PFSK-1 (cell line): ENCODE measurements at regions not wholly inside any gene's neighbourhood (a gene's known extent, or its start where the extent isn't known, plus 50 kb on each side); places are given as distances from the start of the nearest gene placed in this dataset.

Source experiments
- FOXP2 ChIP-seq: optimal IDR thresholded peaks from 2 replicates; pipeline ENCODE3; 2011; ENCODE audit warnings: borderline replicate concordance, control low read depth, inconsistent platforms; ENCODE audit not compliant: insufficient read depth; ENCODE audit errors: extremely low read length, extremely low read depth
- POLR2AphosphoS5 ChIP-seq: IDR thresholded peaks from 2 replicates; pipeline ENCODE4 v1.6.1; 2012; ENCODE audit warnings: low read depth, mild to moderate bottlenecking, control low read depth, low read length, moderate library complexity
- SIN3A ChIP-seq: IDR thresholded peaks from 2 replicates; pipeline ENCODE4 v1.6.1; 2012; ENCODE audit warnings: mild to moderate bottlenecking, low read length, moderate library complexity, borderline replicate concordance; ENCODE audit not compliant: insufficient read depth
- TAF1 ChIP-seq: IDR thresholded peaks from 2 replicates; pipeline ENCODE4 v1.6.1; 2012; ENCODE audit warnings: low read length, control low read depth, borderline replicate concordance; ENCODE audit not compliant: insufficient read depth
- TF ChIP-seq, protein P1 (sequence below), 2 experiments: IDR thresholded peaks; 2 replicates each; pipeline versions ENCODE4 v1.6.1 to v1.8.0; 2011 to 2012; ENCODE audit warnings: low read depth in 2 of 2, low read length in 2 of 2, control low read depth in 1 of 2, inconsistent platforms in 1 of 2, mild to moderate bottlenecking in 1 of 2, moderate library complexity in 1 of 2; ENCODE audit not compliant: insufficient read depth in 1 of 2

GRCh38 chr6:132132924-132133639 lies 181.9 kb upstream of the CCN2 start:
- TF ChIP-seq TAF1: no peak
- no peak for TF ChIP-seq FOXP2
- no peak for TF ChIP-seq SIN3A
- no peak for TF ChIP-seq POLR2AphosphoS5
- TF ChIP-seq, protein P1, sequence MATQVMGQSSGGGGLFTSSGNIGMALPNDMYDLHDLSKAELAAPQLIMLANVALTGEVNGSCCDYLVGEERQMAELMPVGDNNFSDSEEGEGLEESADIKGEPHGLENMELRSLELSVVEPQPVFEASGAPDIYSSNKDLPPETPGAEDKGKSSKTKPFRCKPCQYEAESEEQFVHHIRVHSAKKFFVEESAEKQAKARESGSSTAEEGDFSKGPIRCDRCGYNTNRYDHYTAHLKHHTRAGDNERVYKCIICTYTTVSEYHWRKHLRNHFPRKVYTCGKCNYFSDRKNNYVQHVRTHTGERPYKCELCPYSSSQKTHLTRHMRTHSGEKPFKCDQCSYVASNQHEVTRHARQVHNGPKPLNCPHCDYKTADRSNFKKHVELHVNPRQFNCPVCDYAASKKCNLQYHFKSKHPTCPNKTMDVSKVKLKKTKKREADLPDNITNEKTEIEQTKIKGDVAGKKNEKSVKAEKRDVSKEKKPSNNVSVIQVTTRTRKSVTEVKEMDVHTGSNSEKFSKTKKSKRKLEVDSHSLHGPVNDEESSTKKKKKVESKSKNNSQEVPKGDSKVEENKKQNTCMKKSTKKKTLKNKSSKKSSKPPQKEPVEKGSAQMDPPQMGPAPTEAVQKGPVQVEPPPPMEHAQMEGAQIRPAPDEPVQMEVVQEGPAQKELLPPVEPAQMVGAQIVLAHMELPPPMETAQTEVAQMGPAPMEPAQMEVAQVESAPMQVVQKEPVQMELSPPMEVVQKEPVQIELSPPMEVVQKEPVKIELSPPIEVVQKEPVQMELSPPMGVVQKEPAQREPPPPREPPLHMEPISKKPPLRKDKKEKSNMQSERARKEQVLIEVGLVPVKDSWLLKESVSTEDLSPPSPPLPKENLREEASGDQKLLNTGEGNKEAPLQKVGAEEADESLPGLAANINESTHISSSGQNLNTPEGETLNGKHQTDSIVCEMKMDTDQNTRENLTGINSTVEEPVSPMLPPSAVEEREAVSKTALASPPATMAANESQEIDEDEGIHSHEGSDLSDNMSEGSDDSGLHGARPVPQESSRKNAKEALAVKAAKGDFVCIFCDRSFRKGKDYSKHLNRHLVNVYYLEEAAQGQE (IDR thresholded peaks at IDR 0.05; ENCODE audit: insufficient read depth in 1 of 2, low read depth in 2 of 2, low read length in 2 of 2): no peak

DNA sequence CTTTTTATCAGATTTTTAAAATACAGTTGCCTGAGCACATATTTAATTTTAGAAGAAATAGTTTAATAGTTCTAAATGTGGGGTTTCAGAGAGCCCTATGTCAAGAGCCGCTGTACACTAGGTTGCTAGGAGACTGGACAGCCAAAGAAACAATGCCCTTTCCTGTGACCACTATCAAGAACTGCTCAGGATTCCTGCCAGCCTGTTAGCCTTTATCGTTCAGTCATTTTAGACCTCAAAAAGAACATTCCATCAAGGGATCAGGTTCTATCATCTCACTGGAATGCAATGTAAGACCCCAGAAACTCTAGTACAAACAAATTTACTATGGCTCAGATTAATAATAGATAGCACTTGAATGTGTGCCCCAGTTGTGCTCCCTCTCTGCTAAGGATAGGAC lies 181.2 kb upstream of the CCN2 start:
- TF ChIP-seq, protein P1 (IDR thresholded peaks at IDR 0.05; ENCODE audit: insufficient read depth in 1 of 2, low read depth in 2 of 2, low read length in 2 of 2): no peak
- TF ChIP-seq POLR2AphosphoS5: no peak
- no peak for TF ChIP-seq FOXP2
- no peak for TF ChIP-seq SIN3A
- TF ChIP-seq TAF1: no peak

DNA sequence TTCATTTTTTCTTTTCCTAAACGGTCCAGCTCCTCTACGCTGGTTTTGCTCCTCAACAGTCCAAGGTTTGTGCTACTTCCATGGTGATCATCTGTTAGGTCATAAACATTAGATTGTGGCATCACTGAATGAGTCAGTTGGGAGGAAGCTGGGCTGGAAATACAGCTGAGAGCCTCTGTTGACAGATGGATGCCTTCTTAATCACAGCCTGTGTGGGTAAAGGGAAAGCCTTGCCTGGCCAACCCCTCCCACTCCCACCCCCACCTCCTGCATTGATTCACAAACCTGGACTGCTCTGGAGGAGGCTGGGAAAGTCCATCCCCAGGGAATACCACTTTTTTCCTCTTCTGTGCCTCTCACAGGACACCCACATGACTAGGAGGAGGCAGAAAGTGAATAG lies 180.6 kb upstream of the CCN2 start:
- TF ChIP-seq, protein P1 (IDR thresholded peaks at IDR 0.05; ENCODE audit: insufficient read depth in 1 of 2, low read depth in 2 of 2, low read length in 2 of 2): no peak
- TF ChIP-seq FOXP2: peak; percentile 77
- peak; percentile 98; the same call in 1 of the 2 replicates for TF ChIP-seq SIN3A

DNA sequence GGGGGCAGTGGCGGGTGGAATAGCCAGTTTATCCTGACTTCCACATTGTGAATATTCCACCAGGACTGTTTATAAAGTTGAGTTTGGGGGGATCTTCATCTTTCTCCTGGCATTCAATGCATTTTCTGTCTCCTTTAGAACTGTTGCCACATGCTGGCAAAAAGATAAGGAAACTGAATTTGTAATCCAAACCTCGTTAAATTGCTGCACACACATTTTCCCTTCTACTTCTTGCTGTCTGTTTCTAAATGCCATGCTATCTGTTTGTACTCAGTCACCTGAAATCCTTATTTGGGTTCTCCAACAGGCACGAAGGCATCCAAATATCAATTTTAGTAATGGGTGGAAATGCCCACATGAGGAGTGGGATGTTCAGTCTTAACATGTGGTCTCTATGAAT lies 180.2 kb upstream of the CCN2 start:
- TF ChIP-seq SIN3A: no peak
- no peak for TF ChIP-seq FOXP2
- TF ChIP-seq, protein P1 (IDR thresholded peaks at IDR 0.05; ENCODE audit: insufficient read depth in 1 of 2, low read depth in 2 of 2, low read length in 2 of 2): no peak
- no peak for TF ChIP-seq TAF1
- TF ChIP-seq POLR2AphosphoS5: no peak
